HG03342 (cell line): ENCODE measurements at regions not wholly inside any gene's neighbourhood (a gene's known extent, or its start where the extent isn't known, plus 50 kb on each side); places are given as distances from the start of the nearest gene placed in this dataset.
"Not testable (repeated sequence)": the region's sequence is repeated elsewhere in the genome, so short reads cannot be mapped to it uniquely, and the experiment has no call there.

Experiments
- ATAC-seq: cut with Tn5 transposase; IDR thresholded peaks from one replicate; pipeline ENCODE4 v1.9.1; 2021; ENCODE audit warnings: mild to moderate bottlenecking, moderate library complexity; ENCODE audit not compliant: unreplicated experiment

GRCh38 chr3:3346556-3346955, 167.1 kb upstream of the CRBN start:
- ATAC-seq = no peak

- ATAC-seq = no peak
Measured at GRCh38 chr3:3342141-3342540, 162.7 kb upstream of the CRBN start.

- no peak for ATAC-seq
Measured at GRCh38 chr3:3340965-3341895, 161.7 kb upstream of the CRBN start.

GRCh38 chr3:3340526-3340925, 161.0 kb upstream of the CRBN start:
- ATAC-seq = no peak

- no peak for ATAC-seq
Measured at GRCh38 chr3:3335903-3336302, 156.4 kb upstream of the CRBN start.

- ATAC-seq = no peak
Measured at GRCh38 chr3:3334491-3334890, 155.0 kb upstream of the CRBN start.

GRCh38 chr3:3333571-3333970, 154.1 kb upstream of the CRBN start:
- ATAC-seq = no peak

GRCh38 chr3:3316521-3316920, 137.0 kb upstream of the CRBN start:
- no peak for ATAC-seq

- ATAC-seq = no peak
Measured at GRCh38 chr3:3315846-3316245, 136.4 kb upstream of the CRBN start.

- no peak for ATAC-seq
Measured at GRCh38 chr3:3309887-3310286, 130.4 kb upstream of the CRBN start.

- no peak for ATAC-seq
Measured at GRCh38 chr3:3308809-3309208, 129.3 kb upstream of the CRBN start.

GRCh38 chr3:3307491-3307890, 128.0 kb upstream of the CRBN start:
- ATAC-seq = no peak

GRCh38 chr3:3305841-3306240, 126.3 kb upstream of the CRBN start:
- no peak for ATAC-seq

GRCh38 chr3:3305084-3305483, 125.6 kb upstream of the CRBN start:
- ATAC-seq = no peak

GRCh38 chr3:3303636-3304035, 124.1 kb upstream of the CRBN start:
- ATAC-seq = no peak

- ATAC-seq = no peak
Measured at GRCh38 chr3:3302964-3303363, 123.5 kb upstream of the CRBN start.

- ATAC-seq = no peak
Measured at GRCh38 chr3:3301476-3301875, 122.0 kb upstream of the CRBN start.

GRCh38 chr3:3296979-3297381, 117.5 kb upstream of the CRBN start:
- no peak for ATAC-seq

- ATAC-seq = no peak
Measured at GRCh38 chr3:3295586-3295985, 116.1 kb upstream of the CRBN start.

- not testable (repeated sequence) for ATAC-seq
Measured at GRCh38 chr3:3291756-3292283, 112.3 kb upstream of the CRBN start.

- ATAC-seq = no peak
Measured at GRCh38 chr3:3288255-3288654, 108.8 kb upstream of the CRBN start.

GRCh38 chr3:3286014-3286413, 106.5 kb upstream of the CRBN start:
- ATAC-seq = no peak

- no peak for ATAC-seq
Measured at GRCh38 chr3:3281024-3281423, 101.5 kb upstream of the CRBN start.
